C1 segment of cervical spinal cord (tissue), 14 donors: ENCODE measurements at regions not wholly inside any gene's neighbourhood (a gene's known extent, or its start where the extent isn't known, plus 50 kb on each side); places are given as distances from the start of the nearest gene placed in this dataset.

Experiments
- DNase-seq, 14 donors: peaks; one replicate each; lab custom pipeline; 2025; lab: John Stamatoyannopoulos, UW

- DNase-seq, result no peak
Observed at GRCh38 chr10:63744060-63744941, 223.1 kb downstream of the REEP3 start.

DNA sequence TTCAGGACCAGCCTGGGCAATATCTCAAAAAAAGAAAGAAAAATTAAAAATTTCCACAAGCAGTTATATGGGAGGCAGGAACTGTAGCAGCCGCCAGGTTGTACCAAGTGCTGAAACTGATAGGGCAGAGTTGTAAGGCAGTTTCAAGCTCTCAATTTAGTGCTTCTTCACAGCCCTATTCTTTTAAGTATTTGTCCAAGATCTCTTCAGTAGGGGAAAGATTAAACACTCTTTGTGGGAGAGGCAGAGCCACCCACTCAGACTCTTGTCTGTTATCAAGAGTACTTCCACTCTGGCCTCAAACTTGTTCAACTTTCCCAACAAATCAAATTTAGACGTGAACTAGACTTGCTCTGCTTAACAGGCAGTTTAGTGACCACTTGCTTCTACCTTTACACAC is 228.7 kb downstream of the REEP3 start:
- no peak for DNase-seq

DNA sequence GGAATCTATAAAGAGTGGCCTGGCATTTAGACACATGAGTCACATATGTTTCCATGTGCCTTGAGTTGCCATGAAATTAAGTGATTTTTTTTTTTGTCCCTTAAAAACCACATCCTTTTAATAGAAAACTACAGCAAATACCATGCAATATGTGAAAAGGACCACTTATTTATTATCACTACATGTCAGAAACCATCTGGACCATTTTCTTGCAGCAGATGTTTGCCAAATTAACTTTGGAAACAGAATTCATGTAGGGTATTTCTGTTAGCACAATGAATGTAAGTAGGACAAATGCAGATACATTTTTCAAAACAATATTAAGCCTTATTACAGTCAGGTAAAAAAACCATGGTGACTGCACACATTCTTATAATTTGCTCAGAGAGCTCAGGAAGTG is 230.6 kb downstream of the REEP3 start:
- no peak for DNase-seq

DNA sequence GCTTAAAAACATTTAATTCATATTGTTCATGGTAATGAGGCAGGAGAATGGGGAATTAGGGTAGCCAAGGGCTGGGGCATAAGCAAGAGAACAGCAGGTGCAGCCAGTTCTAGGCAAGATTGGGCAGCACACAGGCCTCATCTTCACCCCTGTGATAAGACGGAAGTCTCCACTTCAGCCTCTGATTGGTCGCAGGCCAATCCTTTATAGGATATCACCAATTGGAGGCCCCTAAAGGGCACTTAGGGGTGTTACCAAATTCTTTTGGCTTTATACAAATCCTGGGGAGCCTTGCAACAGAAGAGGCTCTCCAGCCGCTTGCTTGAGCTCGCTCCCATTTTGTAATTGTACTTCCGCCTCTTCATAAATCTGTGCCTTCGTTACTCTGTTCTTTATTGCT is 231.1 kb downstream of the REEP3 start:
- DNase-seq, result no peak

- DNase-seq, result no peak
Observed at GRCh38 chr10:63753808-63754207, 232.6 kb downstream of the REEP3 start.

- no peak for DNase-seq
Observed at GRCh38 chr10:63755441-63755840, 234.2 kb downstream of the REEP3 start.

- no peak for DNase-seq
Observed at GRCh38 chr10:63757067-63757466, 235.9 kb downstream of the REEP3 start.

DNA sequence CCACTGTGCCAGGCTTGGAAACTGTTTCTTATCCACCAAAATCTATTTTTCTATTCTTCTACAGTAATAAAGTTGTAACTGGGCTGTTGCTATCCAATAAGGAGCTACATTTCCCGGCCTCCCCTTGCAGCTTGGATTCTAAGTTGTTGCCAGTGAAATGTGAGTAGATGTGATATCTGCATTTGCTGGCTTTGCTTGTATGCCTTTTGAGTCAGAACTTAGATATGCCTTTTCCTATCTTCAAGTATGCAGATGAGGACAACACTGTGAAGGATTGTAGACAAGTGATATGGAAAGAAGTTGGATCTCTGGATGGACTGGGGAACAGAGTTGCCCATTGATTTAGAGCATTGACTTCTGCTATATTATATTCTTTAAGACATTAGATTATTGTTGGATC is 236.9 kb downstream of the REEP3 start:
- DNase-seq, result no peak

DNA sequence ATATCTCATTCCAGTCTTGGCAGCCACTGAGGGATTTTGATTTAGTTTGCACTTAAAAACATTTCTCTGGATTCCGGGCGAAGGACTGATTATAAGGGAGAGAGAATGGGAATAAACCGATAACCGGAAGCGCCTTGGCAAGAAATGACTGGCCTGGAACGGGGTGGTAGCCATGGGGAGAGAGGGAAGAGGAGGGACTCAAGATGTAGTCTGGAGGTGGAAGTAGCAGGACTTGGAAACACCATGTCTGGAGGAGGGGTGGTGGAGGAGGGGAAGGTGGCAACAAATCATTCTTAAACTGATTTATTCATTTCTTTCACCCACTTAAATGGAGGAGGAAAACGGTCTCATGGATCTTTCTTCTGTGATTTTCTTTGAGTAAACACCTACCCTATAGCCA is 238.1 kb downstream of the REEP3 start:
- DNase-seq, result no peak

DNA sequence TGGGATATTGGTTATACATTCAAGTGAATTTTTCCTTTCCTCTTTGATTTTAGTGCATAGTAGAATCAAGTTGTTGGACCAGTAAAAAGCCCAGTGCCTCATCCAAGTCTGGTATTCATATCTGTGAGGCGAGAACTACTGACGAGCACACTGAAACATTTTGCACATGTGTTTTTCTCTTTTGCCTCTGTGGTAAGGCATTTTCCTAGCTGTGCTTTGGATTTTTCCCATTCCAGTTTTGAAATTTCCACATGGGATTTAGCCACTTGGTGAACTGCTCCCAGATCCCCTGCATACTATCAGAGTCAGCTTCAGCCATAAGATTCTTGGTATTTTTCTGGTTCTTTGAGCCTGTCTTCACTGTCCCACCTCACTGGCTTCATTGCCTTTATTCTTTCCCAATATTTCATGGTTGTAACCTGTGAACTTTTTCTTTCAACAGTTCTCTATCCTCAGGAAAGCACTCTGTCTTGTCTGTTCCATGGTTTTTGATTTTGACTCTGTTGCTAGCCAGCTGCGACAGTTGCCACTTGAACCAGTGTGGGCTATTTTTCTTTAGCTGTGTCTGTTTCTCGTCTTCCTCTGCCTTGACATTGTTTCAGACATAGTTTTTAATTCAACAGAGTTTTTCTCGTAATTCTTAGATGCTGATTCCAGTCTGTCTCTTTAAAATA is 239.0 kb downstream of the REEP3 start:
- no peak for DNase-seq

DNA sequence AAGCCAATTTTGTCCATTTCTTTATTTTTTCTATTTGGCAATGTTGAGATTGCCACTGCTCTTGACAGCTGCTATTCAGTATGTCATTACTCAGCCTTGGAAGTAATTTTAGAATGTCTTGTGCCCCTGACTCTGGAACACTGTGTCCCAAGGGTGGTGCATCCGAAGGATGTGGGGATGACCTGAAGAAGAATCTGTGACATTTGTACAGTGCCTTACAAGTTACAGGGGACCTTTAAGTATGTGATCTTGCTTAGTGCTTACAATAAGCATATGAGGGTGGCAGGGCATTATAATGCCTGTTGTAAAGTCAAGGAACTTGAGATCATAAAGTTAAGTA is 239.5 kb downstream of the REEP3 start:
- no peak for DNase-seq

DNA sequence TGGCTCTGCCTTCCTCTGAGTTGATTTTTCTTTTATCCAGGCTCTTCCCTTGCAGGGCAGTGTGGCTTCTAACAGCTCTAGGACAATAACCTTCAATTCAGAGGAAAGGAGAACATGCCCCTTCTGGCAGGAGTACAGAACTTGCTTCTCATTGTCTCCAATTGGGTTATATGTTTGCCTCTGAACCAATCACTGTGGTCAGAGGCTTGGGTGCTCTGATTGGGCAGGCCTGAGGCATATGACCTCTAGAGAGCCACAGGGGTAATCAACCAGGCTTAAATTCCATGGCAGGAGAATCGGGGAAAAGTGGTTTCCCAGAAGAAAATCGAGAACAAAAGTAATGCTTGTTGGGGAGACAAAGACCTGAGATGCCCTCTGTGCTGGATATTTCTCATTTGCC is 240.0 kb downstream of the REEP3 start:
- DNase-seq, result no peak

DNA sequence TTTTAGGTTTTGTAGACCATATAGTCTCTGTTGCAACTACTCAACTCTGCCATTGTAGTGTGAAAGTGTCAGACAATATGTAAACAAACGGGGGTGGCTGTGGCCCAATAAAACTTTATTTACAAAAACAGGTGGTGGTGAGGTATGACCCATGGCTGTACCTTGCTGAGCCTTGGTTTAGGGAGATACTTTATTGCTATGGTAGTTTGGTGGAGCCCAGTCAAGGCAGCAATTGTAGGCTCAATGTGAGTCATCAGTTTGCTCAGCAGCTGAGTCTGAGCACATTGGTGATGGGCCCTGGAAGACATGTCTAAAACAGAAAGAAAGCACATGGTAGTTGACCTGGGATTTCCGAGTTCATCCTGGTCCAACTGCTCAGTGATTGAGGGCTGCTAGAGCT is 242.5 kb downstream of the REEP3 start:
- DNase-seq, result no peak

DNA sequence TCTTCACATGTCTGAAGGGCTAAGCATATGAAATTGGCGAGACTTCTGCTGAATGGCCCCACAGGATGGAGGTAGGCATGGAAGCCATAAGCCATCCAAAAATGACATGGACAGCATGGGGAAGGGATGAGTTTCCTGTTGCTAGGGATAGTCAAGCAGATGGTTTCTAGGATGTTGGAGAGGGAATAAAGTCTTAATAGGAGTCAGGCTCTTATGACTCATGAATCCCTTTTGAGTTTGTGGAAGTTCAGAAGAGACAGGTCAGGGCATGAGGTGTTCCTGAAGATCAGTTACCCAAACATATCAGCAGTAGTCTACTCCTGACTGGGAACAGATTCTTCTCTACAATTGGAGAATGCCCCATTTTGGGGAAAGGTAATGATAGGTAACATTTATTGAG is 243.9 kb downstream of the REEP3 start:
- no peak for DNase-seq

DNA sequence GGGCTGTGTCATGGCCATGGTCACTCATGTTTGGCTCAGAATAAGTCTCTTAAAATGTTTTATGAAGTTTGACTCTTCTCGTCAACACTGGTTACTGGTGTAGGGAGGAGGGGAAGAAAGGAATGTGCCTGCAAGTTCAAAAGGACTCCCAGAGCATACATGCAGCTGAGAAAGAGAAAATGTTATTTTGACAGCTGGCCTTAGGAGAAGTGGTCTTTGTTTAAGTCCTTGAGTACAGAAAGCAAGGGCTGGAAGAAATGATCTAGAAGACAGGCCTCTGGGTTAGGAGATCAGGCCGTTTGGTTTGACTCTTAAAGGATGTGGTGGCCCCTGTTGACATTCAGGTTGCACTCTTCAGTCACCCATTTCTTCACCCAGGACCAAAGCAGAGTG is 245.5 kb downstream of the REEP3 start:
- no peak for DNase-seq

GRCh38 chr10:63767138-63767801 is 246.1 kb downstream of the REEP3 start:
- no peak for DNase-seq

GRCh38 chr10:63769367-63769766 is 248.2 kb downstream of the REEP3 start:
- DNase-seq, result no peak

DNA sequence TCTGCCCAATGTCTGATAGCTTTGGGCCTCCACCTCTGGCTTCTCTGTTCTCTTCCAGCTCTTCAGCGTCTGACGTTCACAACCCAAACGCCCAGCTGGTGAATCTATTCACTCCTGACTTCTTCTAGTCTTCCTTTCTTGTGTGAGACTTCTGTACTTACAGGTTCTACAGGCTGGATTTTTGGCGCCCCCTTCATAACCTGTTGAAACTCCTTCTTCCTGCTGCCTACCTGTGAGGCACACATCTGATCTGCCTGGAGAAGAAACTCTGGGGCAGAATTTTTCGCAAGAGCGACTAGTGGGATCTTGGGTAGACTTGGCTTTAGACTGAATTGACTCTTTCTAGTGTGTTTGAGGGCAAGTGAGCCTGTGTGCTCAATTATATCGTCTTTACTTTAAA is 249.3 kb downstream of the REEP3 start:
- no peak for DNase-seq

- DNase-seq, result no peak
Observed at GRCh38 chr10:63772491-63772890, 251.3 kb downstream of the REEP3 start.

GRCh38 chr10:63773106-63773505 is 251.9 kb downstream of the REEP3 start:
- DNase-seq, result no peak

DNA sequence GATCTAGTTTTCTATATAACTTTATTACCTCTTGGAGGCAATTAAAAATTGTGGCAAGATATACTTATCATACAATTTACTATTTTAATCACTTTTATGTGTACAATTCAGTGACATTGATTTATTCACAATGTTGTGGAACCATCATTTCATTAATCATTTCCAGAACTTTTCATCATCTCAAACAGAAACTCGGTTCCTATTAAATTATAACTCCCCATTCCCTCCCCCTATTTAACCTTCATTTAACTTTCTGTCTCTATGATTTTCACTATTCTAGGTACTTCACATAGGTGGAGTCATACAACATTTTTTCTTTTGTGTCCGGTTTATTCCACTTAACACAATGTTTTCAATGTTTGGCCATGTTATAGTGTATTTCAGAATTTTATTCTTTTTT is 252.8 kb downstream of the REEP3 start:
- DNase-seq, result no peak

DNA sequence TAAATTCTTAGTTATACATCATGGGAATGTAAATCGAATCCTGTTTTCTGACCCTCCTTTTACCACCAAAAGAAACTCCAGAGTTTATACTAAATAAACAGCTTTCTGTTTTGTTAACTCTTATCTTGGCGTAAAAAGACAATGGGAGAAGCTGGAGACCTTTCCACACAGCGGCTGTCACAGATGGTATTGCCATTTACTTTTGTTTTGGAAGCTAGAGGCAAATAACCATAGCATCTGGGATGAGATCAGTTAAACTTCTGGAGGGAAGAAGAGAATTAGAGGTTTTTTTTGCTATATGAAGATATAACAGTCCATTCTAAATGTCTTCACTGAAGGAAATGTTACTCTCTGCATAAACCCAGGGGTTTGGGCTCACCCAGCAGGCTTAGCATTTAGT is 258.9 kb downstream of the REEP3 start:
- DNase-seq, result no peak

DNA sequence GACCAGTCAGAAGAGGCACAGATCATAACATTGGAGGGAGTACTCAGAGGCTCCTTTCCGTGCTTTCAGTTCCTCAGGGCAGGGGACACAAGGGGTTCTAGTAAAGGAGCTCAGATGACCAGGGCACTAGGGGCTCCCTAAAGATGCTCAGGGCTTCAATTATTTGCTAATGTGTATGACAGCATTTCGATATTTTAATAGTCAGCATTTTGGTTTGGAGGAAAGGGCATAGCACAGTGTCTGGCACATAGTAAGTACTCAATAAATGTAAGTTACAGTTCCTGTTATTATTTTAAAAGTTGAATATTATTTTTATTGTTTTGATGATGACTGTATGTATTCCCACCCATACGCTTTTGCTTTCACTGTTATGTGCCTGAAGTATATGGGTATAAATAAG is 260.0 kb downstream of the REEP3 start:
- DNase-seq, result no peak
